Caco-2 (cell line): ENCODE measurements at regions not wholly inside any gene's neighbourhood (a gene's known extent, or its start where the extent isn't known, plus 50 kb on each side); places are given as distances from the start of the nearest gene placed in this dataset.

Source experiments
- BruUV-seq: library from RNA; stranded (reverse); fragments of 400-500 nt; replicated peaks from 2 replicates; lab custom pipeline; 2021; lab: Mats Ljungman, UMichigan
- CTCF ChIA-PET: fragments of 300-600 bp; sonication (Branson Sonifier 250); formaldehyde crosslinking; loops from one replicate; lab custom pipeline; 2022; ENCODE audit warnings: antibody characterized with exemption; lab: Charles Lee
- POLR2A ChIA-PET: fragments of 300-600 bp; sonication (Branson Sonifier 250); formaldehyde crosslinking; loops from one replicate; lab custom pipeline; 2022; ENCODE audit warnings: antibody characterized with exemption; lab: Charles Lee
- DNase-seq, 2 experiments: peaks; one replicate each; pipeline versions ENCODE4 v3.0.0 to v3.0.0-alpha.2; 2020 to 2022
- H3K27me3 ChIP-seq: replicated peaks from 2 replicates; pipeline ENCODE4 v1.6.0; 2011; ENCODE audit warnings: low read length; ENCODE audit not compliant: control insufficient read depth, insufficient read depth
- H3K36me3 ChIP-seq: 2 replicates; pipeline ENCODE4 v1.5.1; 2011; ENCODE audit warnings: low read length; ENCODE audit not compliant: control insufficient read depth, insufficient read depth
- H3K4me1 ChIP-seq: fragments of 250-450 bp; sonication (Bioruptor Pico); 2 replicates; pipeline ENCODE4 v1.5.1; 2020; ENCODE audit warnings: mild to moderate bottlenecking
- H3K4me3 ChIP-seq: 2 replicates; pipeline ENCODE4 v1.5.1; 2011; ENCODE audit warnings: low read depth, mild to moderate bottlenecking, control low read depth, low read length
- H3K9me3 ChIP-seq: fragments of 250-450 bp; sonication (Bioruptor Pico); 2 replicates; pipeline ENCODE4 v1.5.1; 2020; ENCODE audit warnings: mild to moderate bottlenecking, moderate library complexity
- H3K27ac Mint-ChIP-seq: one replicate; pipeline ENCODE4 v1.8.0; 2022; ENCODE audit warnings: mixed read lengths; ENCODE audit not compliant: unreplicated experiment
- H3K27me3 Mint-ChIP-seq: one replicate; pipeline ENCODE4 v1.8.0; 2022; ENCODE audit warnings: mixed read lengths; ENCODE audit not compliant: insufficient read depth, unreplicated experiment
- H3K36me3 Mint-ChIP-seq: one replicate; pipeline ENCODE4 v1.8.0; 2022; ENCODE audit warnings: mild to moderate bottlenecking, mixed read lengths; ENCODE audit not compliant: insufficient read depth, unreplicated experiment
- H3K4me1 Mint-ChIP-seq: one replicate; pipeline ENCODE4 v1.8.0; 2022; ENCODE audit warnings: low read depth, mixed read lengths; ENCODE audit not compliant: unreplicated experiment
- H3K4me3 Mint-ChIP-seq: one replicate; pipeline ENCODE4 v1.8.0; 2022; ENCODE audit warnings: mild to moderate bottlenecking, moderate library complexity, mixed read lengths; ENCODE audit not compliant: unreplicated experiment
- H3K9me3 Mint-ChIP-seq: one replicate; pipeline ENCODE4 v1.8.0; 2022; ENCODE audit warnings: mixed read lengths; ENCODE audit not compliant: unreplicated experiment
- CTCF ChIP-seq, 2 experiments: fragments of 200-600 bp in 1 of 2; IDR thresholded peaks; 1 replicate in 1 of 2; 2 replicates in 1 of 2; pipeline versions ENCODE4 v1.5.1 to v1.8.0; 2011 to 2022; ENCODE audit warnings: antibody characterized with exemption in 1 of 2, control low read depth in 1 of 2, inconsistent platforms in 1 of 2, low read depth in 1 of 2, low read length in 1 of 2, mild to moderate bottlenecking in 1 of 2, moderate library complexity in 1 of 2; ENCODE audit not compliant: insufficient read depth in 1 of 2, severe bottlenecking in 1 of 2, unreplicated experiment in 1 of 2
- intact Hi-C: fragments of 100-400 bp; cut with micrococcal nuclease; formaldehyde crosslinking; loops from one replicate; pipeline ENCODE4 v1.10.0; 2022; ENCODE audit not compliant: unreplicated experiment

GRCh38 chr9:79341561-79341960, 230.2 kb upstream of the TLE4 start:
- Histone ChIP-seq H3K4me3 (no peak overlapping the region), H3K4me1 (no peaks in the 10 kb centered on the region), H3K27me3 (no peaks in the 10 kb centered on the region), H3K36me3 (no peaks in the 10 kb centered on the region), H3K9me3 (no peaks in the 10 kb centered on the region)
- no TSS peak for BruUV-seq
- CTCF ChIA-PET = no interaction called here
- no peaks in the 10 kb centered on the region for H3K36me3 Mint-ChIP-seq
- H3K4me3 Mint-ChIP-seq = no peak overlapping the region
- no peak for TF ChIP-seq CTCF (IDR thresholded peaks at IDR 0.05; ENCODE audit: insufficient read depth in 1 of 2, low read depth in 1 of 2, low read length in 1 of 2, severe bottlenecking in 1 of 2, unreplicated experiment in 1 of 2)
- no peaks in the 10 kb centered on the region for H3K9me3 Mint-ChIP-seq
- no peaks in the 10 kb centered on the region for H3K4me1 Mint-ChIP-seq
- no peaks in the 10 kb centered on the region for H3K27me3 Mint-ChIP-seq
- H3K27ac Mint-ChIP-seq = no peak overlapping the region
- POLR2A ChIA-PET = no interaction called here
- intact Hi-C loops = no loop called here
- no peak for DNase-seq

GRCh38 chr9:79346350-79347020, 225.3 kb upstream of the TLE4 start:
- no peak for TF ChIP-seq CTCF (IDR thresholded peaks at IDR 0.05; ENCODE audit: insufficient read depth in 1 of 2, low read depth in 1 of 2, low read length in 1 of 2, severe bottlenecking in 1 of 2, unreplicated experiment in 1 of 2)
- no peaks in the 10 kb centered on the region for H3K36me3 Mint-ChIP-seq
- POLR2A ChIA-PET = no interaction called here
- H3K9me3 ChIP-seq = no peaks in the 10 kb centered on the region
- H3K4me1 Mint-ChIP-seq = no peaks in the 10 kb centered on the region
- no peak overlapping the region for H3K4me3 Mint-ChIP-seq
- no peaks in the 10 kb centered on the region for H3K9me3 Mint-ChIP-seq
- H3K27me3 Mint-ChIP-seq = no peaks in the 10 kb centered on the region
- no peak for DNase-seq
- CTCF ChIA-PET = no interaction called here
- H3K27me3 ChIP-seq = no peaks in the 10 kb centered on the region
- H3K4me3 ChIP-seq = no peak overlapping the region
- no peak overlapping the region for H3K27ac Mint-ChIP-seq
- BruUV-seq = no TSS peak
- intact Hi-C loops = no loop called here
- no peaks in the 10 kb centered on the region for H3K4me1 ChIP-seq
- no peaks in the 10 kb centered on the region for H3K36me3 ChIP-seq

GRCh38 chr9:79352322-79352721, 219.4 kb upstream of the TLE4 start:
- BruUV-seq = no TSS peak
- no peak overlapping the region for H3K27ac Mint-ChIP-seq

More at GRCh38 chr9:79352322-79352721, 219.4 kb upstream of the TLE4 start:
- Histone ChIP-seq H3K4me1 (no peaks in the 10 kb centered on the region), H3K9me3 (no peaks in the 10 kb centered on the region), H3K27me3 (no peaks in the 10 kb centered on the region), H3K4me3 (no peak overlapping the region), H3K36me3 (no peaks in the 10 kb centered on the region)
- POLR2A ChIA-PET = no interaction called here
- H3K4me3 Mint-ChIP-seq = no peak overlapping the region
- intact Hi-C loops = no loop called here
- CTCF ChIA-PET = no interaction called here
- H3K36me3 Mint-ChIP-seq = no peaks in the 10 kb centered on the region
- no peaks in the 10 kb centered on the region for H3K9me3 Mint-ChIP-seq
- no peak for TF ChIP-seq CTCF (IDR thresholded peaks at IDR 0.05; ENCODE audit: insufficient read depth in 1 of 2, low read depth in 1 of 2, low read length in 1 of 2, severe bottlenecking in 1 of 2, unreplicated experiment in 1 of 2)
- no peak for DNase-seq
- H3K27me3 Mint-ChIP-seq = no peaks in the 10 kb centered on the region
- no peaks in the 10 kb centered on the region for H3K4me1 Mint-ChIP-seq
